Pancreas (tissue), 10 donors: ENCODE measurements at regions not wholly inside any gene's neighbourhood (a gene's known extent, or its start where the extent isn't known, plus 50 kb on each side); places are given as distances from the start of the nearest gene placed in this dataset.
A peak's percentile ranks its signal among the peaks of the same experiment; 100 is the strongest.

Experiments used
- ATAC-seq, 4 donors: fragments of 200-7000 bp; cut with Tn5 transposase; one replicate each; pipeline versions ENCODE4 v1.8.0 to v1.9.1; 2020; ENCODE audit warnings: mild to moderate bottlenecking in 4 of 4, moderate library complexity in 4 of 4
- DNase-seq, 6 donors: peaks; one replicate each; pipeline ENCODE4 v3.0.0-alpha.2; 2020
- FAIRE-seq: peaks from 2 replicates; lab custom pipeline; 2012; peaks lifted over from hg19 to GRCh38; lab: Jason Lieb, UNC
- H3K27ac ChIP-seq, 4 donors: fragments of 200-600 bp; sonication (generic); 1 replicate in 3 of 4; 2 replicates in 1 of 4; pipeline versions ENCODE4 v1.5.0 to v1.8.0; 2020
- H3K27me3 ChIP-seq, 4 donors: fragments of 200-600 bp; one replicate each; pipeline ENCODE4 v1.8.0; 2021
- H3K36me3 ChIP-seq, 3 donors: fragments of 200-600 bp; sonication (generic) in 1 of 3; one replicate each; pipeline versions ENCODE4 v1.5.0 to v1.8.0; 2020 to 2021
- H3K4me1 ChIP-seq, 3 donors: fragments of 200-600 bp; one replicate each; pipeline ENCODE4 v1.8.0; 2021
- H3K4me3 ChIP-seq, 4 donors: fragments of 200-600 bp; sonication (generic) in 2 of 4; one replicate each; pipeline versions ENCODE4 v1.5.0 to v1.8.0; 2020 to 2021
- H3K9me3 ChIP-seq, 4 donors: fragments of 200-600 bp; one replicate each; pipeline ENCODE4 v1.8.0; 2021
- CTCF ChIP-seq, 4 donors: fragments of 200-600 bp; sonication (generic) in 3 of 4; IDR thresholded peaks; one replicate each; pipeline versions ENCODE4 v1.5.0 to v1.8.0; 2021; ENCODE audit warnings: antibody characterized with exemption in 4 of 4
- WGBS, 2 donors: extraction: QIAGEN DNeasy Blood & Tissue Kit; methylation state at CpG; one replicate each; pipeline ENCODE4 v1.1.7; 2013; 5-methylcytosine and 5-hydroxymethylcytosine counted together
- intact Hi-C, 3 donors: fragments of 100-400 bp; cut with DNase I; formaldehyde crosslinking; loops; one replicate each; pipeline versions ENCODE4 v1.11.1 to v1.14.2; 2022
- donor health status: healthy with polysubstance abuse.
- donor health status: DM: no; HTN: no; CAD: no; lungs with moderate emphysema.
- donor health status: DM: no; HTN: no; CAD: no.
- donor health status: control.
- donor health status: control.
- donor health status: Bipolar disorder and iron deficiency.
- donor health status: DM: yes; HTN: yes; CAD: no.
- donor health status: DM: no; HTN: no; CAD: no.
- donor health status: DM: no; HTN: no; CAD: no.
- donor health status: DM: yes; HTN: yes; CAD: no.

- Histone ChIP-seq H3K27ac (no peak overlapping the region), H3K4me1 (no peaks in the 10 kb centered on the region), H3K4me3 (no peak overlapping the region), H3K9me3 (no peaks in the 10 kb centered on the region), H3K27me3 (no peaks in the 10 kb centered on the region), H3K36me3 (no peaks in the 10 kb centered on the region)
- WGBS, 2 donors, result 58 to 68% methylated on average over 4 of the region's 4 CpGs
- DNase-seq (peak in 1 of 6 donors; percentile 28), FAIRE-seq (no peak), ATAC-seq (no peak)
- TF ChIP-seq CTCF (IDR thresholded peaks at IDR 0.05), result no peak
- intact Hi-C loops, result no loop called here
These were observed 657.6 kb downstream of the BRD1 start for GRCh38 chr22:49170053-49170452.

DNA sequence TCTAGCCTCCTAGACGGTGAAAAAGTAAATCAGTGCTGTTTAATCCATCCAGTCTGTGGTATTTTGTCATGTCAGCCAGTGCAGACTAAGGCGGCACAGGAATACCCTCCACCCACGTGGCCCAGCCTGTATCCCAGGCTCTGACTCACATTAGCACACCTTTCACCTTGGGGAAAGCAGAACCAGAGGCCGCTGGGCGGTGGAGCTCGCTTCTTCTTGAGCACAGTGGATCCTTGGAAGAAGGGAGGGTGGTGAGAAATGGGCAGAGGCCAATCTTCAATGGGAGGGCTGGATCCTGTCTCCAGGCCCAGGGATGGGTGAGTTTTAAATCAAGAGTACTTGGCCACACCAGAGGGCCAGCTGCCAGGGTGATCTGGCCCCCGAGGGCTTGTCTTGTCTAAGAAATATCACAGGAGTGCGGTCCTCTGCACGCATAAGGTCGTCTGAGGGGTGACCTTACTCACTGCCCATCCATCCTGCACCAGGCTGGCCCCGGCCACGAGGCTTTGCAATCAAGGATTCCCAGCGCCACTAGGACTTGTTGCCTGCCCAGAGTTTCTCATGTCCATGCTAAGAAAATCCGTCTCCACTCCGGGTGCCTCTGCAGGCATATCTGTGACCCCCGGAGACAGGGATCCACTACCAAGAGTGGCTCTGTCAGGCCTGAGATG is 658.5 kb downstream of the BRD1 start:
- DNase-seq (peak in 1 of 6 donors; percentile 29), FAIRE-seq (no peak), ATAC-seq (no peak)
- no peaks in the 10 kb centered on the region for H3K9me3 ChIP-seq
- intact Hi-C loops, result no loop called here
- no peaks in the 10 kb centered on the region for H3K27me3 ChIP-seq
- no peaks in the 10 kb centered on the region for H3K4me1 ChIP-seq
- H3K4me3 ChIP-seq, result no peak overlapping the region
- no peak for TF ChIP-seq CTCF (IDR thresholded peaks at IDR 0.05)
- WGBS, 2 donors, result 54 to 76% methylated on average over 16 of the region's 16 CpGs
- no peaks in the 10 kb centered on the region for H3K36me3 ChIP-seq
- H3K27ac ChIP-seq, result no peak overlapping the region

DNA sequence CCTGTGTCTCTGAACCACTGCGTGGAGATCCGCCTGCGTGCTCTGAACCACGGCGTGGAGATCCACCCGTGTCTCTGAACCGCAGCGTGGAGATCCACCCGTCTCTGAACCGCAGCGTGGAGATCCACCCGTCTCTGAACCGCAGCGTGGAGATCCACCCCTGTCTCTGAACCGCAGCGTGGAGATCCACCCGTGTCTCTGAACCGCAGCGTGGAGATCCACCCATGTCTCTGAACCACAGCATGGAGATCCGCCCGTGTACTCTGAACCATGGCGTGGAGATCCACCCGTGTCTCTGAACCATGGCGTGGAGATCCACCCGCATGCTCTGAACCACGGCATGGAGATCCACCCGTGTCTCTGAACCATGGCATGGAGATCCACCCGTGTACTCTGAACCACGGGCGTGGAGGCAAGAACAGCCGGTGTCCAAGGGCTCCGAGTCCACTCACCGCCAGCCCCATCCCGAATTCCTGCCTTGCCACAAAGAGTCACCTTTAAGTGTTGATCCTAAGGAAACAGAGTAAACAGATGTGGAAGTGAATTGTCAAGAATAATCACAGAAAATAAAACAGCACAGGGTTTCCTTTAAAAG is 659.4 kb downstream of the BRD1 start:
- no peaks in the 10 kb centered on the region for H3K27me3 ChIP-seq
- no peak for TF ChIP-seq CTCF (IDR thresholded peaks at IDR 0.05)
- intact Hi-C loops, result no loop called here
- no peaks in the 10 kb centered on the region for H3K4me1 ChIP-seq
- DNase-seq (peak in 1 of 6 donors; percentile 23), ATAC-seq (no peak), FAIRE-seq (no peak)
- no peaks in the 10 kb centered on the region for H3K9me3 ChIP-seq
- WGBS, 2 donors, result 88 to 91% methylated on average over 34 of the region's 34 CpGs
- H3K4me3 ChIP-seq, result no peak overlapping the region
- H3K27ac ChIP-seq, result no peak overlapping the region
- H3K36me3 ChIP-seq, result no peaks in the 10 kb centered on the region

DNA sequence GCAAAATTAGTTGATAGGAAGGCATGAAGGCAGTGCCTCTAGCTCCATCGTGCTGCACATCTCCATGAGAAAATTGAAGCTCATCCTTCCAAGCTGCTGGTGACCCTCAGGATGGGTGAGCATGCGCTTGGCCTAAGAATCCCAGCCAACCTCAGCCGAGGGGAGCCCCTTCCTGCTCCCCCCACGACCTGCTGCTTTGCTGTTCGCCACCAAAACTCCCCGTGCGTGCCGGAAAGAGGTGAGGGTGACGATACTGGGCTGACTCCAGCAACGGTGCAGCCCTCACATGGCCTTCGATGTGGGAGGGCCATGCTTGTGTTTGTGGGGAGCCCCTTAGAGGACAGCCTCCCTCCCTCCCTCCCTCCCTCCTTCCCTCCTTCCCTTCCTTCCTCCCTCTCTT is 660.9 kb downstream of the BRD1 start:
- 70 to 80% methylated on average over 11 of the region's 11 CpGs for WGBS, 2 donors
- H3K27me3 ChIP-seq, result no peaks in the 10 kb centered on the region
- peak in 2 of 6 donors; percentile 20 to 23 for DNase-seq
- H3K27ac ChIP-seq, result no peak overlapping the region
- H3K36me3 ChIP-seq, result no peaks in the 10 kb centered on the region
- intact Hi-C loops, result no loop called here
- H3K9me3 ChIP-seq, result no peaks in the 10 kb centered on the region
- no peak overlapping the region for H3K4me3 ChIP-seq
- FAIRE-seq, result no peak
- H3K4me1 ChIP-seq, result no peaks in the 10 kb centered on the region
- no peak for ATAC-seq
- no peak for TF ChIP-seq CTCF (IDR thresholded peaks at IDR 0.05)

DNA sequence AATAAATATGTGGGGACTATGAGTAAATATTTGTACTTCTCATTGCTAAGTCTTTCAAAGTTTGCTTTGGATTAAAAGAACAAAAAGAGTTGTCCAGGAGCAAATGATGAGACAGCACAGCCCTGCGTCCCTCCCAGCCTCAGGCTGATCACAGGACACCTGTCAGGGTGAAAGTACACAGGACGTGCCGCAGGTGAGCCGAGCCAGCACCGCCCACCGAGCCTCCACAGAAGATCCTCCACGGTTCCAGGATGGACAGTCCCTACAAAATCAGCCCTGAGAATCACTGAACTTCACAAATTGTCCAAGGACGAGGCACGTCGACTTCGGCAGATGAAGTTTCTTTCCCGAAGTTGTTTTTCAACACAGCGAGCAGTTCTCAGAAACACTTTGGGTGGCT is 661.5 kb downstream of the BRD1 start:
- no peak for DNase-seq
- FAIRE-seq, result no peak
- Histone ChIP-seq H3K9me3 (no peaks in the 10 kb centered on the region), H3K4me1 (no peaks in the 10 kb centered on the region), H3K4me3 (no peak overlapping the region), H3K27ac (no peak overlapping the region), H3K27me3 (no peaks in the 10 kb centered on the region), H3K36me3 (no peaks in the 10 kb centered on the region)
- intact Hi-C loops, result no loop called here
- TF ChIP-seq CTCF (IDR thresholded peaks at IDR 0.05), result no peak
- 54 to 70% methylated on average over 13 of the region's 13 CpGs for whole genome bisulfite sequencing, 2 donors
- no peak for ATAC-seq
